SK-N-SH treated with all-trans-retinoic acid at 6 μM for 48 hours (cell line): ENCODE measurements at regions not wholly inside any gene's neighbourhood (a gene's known extent, or its start where the extent isn't known, plus 50 kb on each side); places are given as distances from the start of the nearest gene placed in this dataset.

Experiments
- ATAC-seq: fragments of 200-7000 bp; cut with Tn5 transposase; 3 replicates; pipeline ENCODE4 v1.9.1; 2020; ENCODE audit warnings: mild to moderate bottlenecking, moderate library complexity
- ARNTL ChIP-seq: fragments of 450-650 bp; formaldehyde crosslinking; IDR thresholded peaks from 2 replicates; pipeline ENCODE4 v1.5.0; 2020; ENCODE audit warnings: low read depth, mild to moderate bottlenecking, moderate library complexity, borderline replicate concordance
- BACH2 ChIP-seq: fragments of 250-450 bp; sonication (Bioruptor Pico); IDR thresholded peaks from 2 replicates; pipeline ENCODE4 v1.9.0; 2021; ENCODE audit warnings: mild to moderate bottlenecking, borderline replicate concordance
- CSDC2 ChIP-seq: fragments of 250-450 bp; sonication (Bioruptor Pico); IDR thresholded peaks from 2 replicates; pipeline ENCODE4 v1.5.0; 2020; ENCODE audit warnings: mild to moderate bottlenecking, moderate library complexity
- ESRRG ChIP-seq: fragments of 250-450 bp; sonication (Bioruptor Pico); IDR thresholded peaks from 2 replicates; pipeline ENCODE4 v1.6.1; 2021; ENCODE audit warnings: mild to moderate bottlenecking
- GLIS3 ChIP-seq: fragments of 250-450 bp; sonication (Bioruptor Pico); IDR thresholded peaks from 2 replicates; pipeline ENCODE4 v1.5.0; 2020; ENCODE audit warnings: mild to moderate bottlenecking, moderate library complexity
- ISL1 ChIP-seq: fragments of 250-450 bp; sonication (Bioruptor Pico); IDR thresholded peaks from 2 replicates; pipeline ENCODE4 v2.1.2; 2022; ENCODE audit warnings: mild to moderate bottlenecking, moderate library complexity
- OSR1 ChIP-seq: fragments of 250-450 bp; sonication (Bioruptor Pico); IDR thresholded peaks from 2 replicates; pipeline ENCODE4 v1.8.0; 2022; ENCODE audit warnings: moderate library complexity, mild to moderate bottlenecking, inconsistent platforms
- PPARA ChIP-seq: fragments of 250-450 bp; sonication (Bioruptor Pico); IDR thresholded peaks from 2 replicates; pipeline ENCODE4 v1.5.0; 2020; ENCODE audit warnings: mild to moderate bottlenecking, borderline replicate concordance
- RARB ChIP-seq: fragments of 250-450 bp; sonication (Bioruptor Pico); IDR thresholded peaks from 2 replicates; pipeline ENCODE4 v1.8.0; 2021; ENCODE audit warnings: mild to moderate bottlenecking, moderate library complexity
- SNAI2 ChIP-seq: fragments of 250-450 bp; sonication (Bioruptor Pico); IDR thresholded peaks from 2 replicates; pipeline ENCODE4 v1.5.0; 2020; ENCODE audit warnings: mild to moderate bottlenecking, moderate library complexity
- TCF4 ChIP-seq: fragments of 250-450 bp; sonication (Bioruptor Pico); IDR thresholded peaks from 2 replicates; pipeline ENCODE4 v1.8.0; 2021; ENCODE audit warnings: mild to moderate bottlenecking, moderate library complexity, borderline replicate concordance
- ZC3H10 ChIP-seq: fragments of 250-450 bp; sonication (Bioruptor Pico); IDR thresholded peaks from 2 replicates; pipeline ENCODE4 v1.5.1; 2021; ENCODE audit warnings: mild to moderate bottlenecking, moderate library complexity
- ZFP3 ChIP-seq: fragments of 250-450 bp; sonication (Bioruptor Pico); IDR thresholded peaks from 2 replicates; pipeline ENCODE4 v1.5.0; 2020; ENCODE audit warnings: mild to moderate bottlenecking, moderate library complexity
- ZFP30 ChIP-seq: fragments of 450-650 bp; formaldehyde crosslinking; IDR thresholded peaks from 2 replicates; pipeline ENCODE4 v1.5.0; 2022; ENCODE audit warnings: mild to moderate bottlenecking, moderate library complexity
- ZNF565 ChIP-seq: fragments of 450-650 bp; formaldehyde crosslinking; conservative IDR thresholded peaks from 2 replicates; pipeline ENCODE4 v1.5.0; 2020; ENCODE audit warnings: low read depth, mild to moderate bottlenecking, moderate library complexity
- TF ChIP-seq, protein P1 (sequence below): fragments of 250-450 bp; sonication (Bioruptor Pico); IDR thresholded peaks from 2 replicates; pipeline ENCODE4 v1.5.1; 2021; ENCODE audit warnings: mild to moderate bottlenecking, moderate library complexity
- TF ChIP-seq, protein P2 (sequence below): fragments of 250-450 bp; sonication (Bioruptor Pico); IDR thresholded peaks from 2 replicates; pipeline ENCODE4 v1.5.1; 2020; ENCODE audit warnings: low read depth, mild to moderate bottlenecking, moderate library complexity
- TF ChIP-seq, protein P3 (sequence below): fragments of 250-450 bp; sonication (Bioruptor Pico); IDR thresholded peaks from 2 replicates; pipeline ENCODE4 v1.8.0; 2021; ENCODE audit warnings: low read depth, mild to moderate bottlenecking, moderate library complexity, borderline replicate concordance
- TF ChIP-seq, protein P4 (sequence below): fragments of 250-450 bp; sonication (Bioruptor Pico); IDR thresholded peaks from 2 replicates; pipeline ENCODE4 v1.8.0; 2020; ENCODE audit warnings: mild to moderate bottlenecking, moderate library complexity, borderline replicate concordance
- TF ChIP-seq, protein P5 (sequence below): fragments of 250-450 bp; sonication (Bioruptor Pico); IDR thresholded peaks from 2 replicates; pipeline ENCODE4 v1.5.0; 2020; ENCODE audit warnings: mild to moderate bottlenecking, moderate library complexity

DNA sequence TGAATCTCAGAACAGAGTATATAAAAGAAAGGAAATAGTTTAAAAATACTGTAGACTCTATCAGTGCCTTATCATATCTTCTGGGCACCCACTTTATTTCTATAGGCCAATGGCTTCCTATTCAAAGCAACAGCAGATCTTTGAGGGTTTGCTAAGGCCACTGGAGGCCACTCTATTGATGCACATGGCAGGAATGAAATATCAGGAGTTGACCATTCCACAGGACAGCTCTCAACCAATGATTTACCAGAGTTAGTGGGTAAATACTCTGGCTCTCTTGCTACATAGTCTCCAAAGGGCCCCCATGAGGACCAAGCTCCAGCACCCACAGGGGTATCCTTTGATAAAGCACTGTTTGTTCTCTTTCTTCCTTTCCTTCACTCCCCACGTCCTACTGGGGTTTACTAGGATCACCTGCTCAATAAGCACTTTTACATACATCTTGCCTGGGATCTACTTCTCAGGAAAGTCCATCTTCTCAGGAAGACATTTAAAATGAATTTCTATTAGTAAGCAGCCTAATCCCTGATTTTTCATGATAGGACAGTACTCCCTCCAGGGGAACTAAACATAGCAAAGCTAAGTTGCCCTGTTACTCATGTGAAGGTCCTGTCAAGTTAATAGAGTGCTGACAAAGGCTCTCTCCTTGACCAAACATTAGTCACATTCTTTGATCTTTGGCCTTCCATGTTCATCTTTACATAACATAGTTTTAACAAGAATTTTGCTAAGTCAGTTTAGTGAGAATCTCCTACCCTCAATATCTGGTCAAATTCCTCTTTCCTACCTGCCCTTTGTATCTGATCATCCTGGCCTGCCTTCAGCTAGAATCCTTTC, 459.7 kb downstream of the GRXCR1 start:
- TF ChIP-seq ZNF565 (no peak), ARNTL (CRISPR knock-in tag) (no peak), TCF4 (CRISPR knock-in tag) (no peak), ZC3H10 (no peak), RARB (CRISPR knock-in tag) (no peak), ZFP30 (CRISPR knock-in tag) (no peak), ZFP3 (CRISPR knock-in tag) (no peak), GLIS3 (CRISPR knock-in tag) (no peak), CSDC2 (no peak), PPARA (CRISPR knock-in tag) (no peak)
- TF ChIP-seq, protein P1, sequence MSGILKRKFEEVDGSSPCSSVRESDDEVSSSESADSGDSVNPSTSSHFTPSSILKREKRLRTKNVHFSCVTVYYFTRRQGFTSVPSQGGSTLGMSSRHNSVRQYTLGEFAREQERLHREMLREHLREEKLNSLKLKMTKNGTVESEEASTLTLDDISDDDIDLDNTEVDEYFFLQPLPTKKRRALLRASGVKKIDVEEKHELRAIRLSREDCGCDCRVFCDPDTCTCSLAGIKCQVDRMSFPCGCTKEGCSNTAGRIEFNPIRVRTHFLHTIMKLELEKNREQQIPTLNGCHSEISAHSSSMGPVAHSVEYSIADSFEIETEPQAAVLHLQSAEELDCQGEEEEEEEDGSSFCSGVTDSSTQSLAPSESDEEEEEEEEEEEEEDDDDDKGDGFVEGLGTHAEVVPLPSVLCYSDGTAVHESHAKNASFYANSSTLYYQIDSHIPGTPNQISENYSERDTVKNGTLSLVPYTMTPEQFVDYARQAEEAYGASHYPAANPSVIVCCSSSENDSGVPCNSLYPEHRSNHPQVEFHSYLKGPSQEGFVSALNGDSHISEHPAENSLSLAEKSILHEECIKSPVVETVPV (CRISPR knock-in tag): no peak
- TF ChIP-seq, protein P2, sequence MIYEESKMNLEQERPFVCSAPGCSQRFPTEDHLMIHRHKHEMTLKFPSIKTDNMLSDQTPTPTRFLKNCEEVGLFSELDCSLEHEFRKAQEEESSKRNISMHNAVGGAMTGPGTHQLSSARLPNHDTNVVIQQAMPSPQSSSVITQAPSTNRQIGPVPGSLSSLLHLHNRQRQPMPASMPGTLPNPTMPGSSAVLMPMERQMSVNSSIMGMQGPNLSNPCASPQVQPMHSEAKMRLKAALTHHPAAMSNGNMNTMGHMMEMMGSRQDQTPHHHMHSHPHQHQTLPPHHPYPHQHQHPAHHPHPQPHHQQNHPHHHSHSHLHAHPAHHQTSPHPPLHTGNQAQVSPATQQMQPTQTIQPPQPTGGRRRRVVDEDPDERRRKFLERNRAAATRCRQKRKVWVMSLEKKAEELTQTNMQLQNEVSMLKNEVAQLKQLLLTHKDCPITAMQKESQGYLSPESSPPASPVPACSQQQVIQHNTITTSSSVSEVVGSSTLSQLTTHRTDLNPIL: no peak
- TF ChIP-seq, protein P3, sequence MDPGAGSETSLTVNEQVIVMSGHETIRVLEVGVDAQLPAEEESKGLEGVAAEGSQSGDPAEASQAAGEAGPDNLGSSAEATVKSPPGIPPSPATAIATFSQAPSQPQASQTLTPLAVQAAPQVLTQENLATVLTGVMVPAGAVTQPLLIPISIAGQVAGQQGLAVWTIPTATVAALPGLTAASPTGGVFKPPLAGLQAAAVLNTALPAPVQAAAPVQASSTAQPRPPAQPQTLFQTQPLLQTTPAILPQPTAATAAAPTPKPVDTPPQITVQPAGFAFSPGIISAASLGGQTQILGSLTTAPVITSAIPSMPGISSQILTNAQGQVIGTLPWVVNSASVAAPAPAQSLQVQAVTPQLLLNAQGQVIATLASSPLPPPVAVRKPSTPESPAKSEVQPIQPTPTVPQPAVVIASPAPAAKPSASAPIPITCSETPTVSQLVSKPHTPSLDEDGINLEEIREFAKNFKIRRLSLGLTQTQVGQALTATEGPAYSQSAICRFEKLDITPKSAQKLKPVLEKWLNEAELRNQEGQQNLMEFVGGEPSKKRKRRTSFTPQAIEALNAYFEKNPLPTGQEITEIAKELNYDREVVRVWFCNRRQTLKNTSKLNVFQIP (CRISPR knock-in tag): no peak
- ATAC-seq: no peak

DNA sequence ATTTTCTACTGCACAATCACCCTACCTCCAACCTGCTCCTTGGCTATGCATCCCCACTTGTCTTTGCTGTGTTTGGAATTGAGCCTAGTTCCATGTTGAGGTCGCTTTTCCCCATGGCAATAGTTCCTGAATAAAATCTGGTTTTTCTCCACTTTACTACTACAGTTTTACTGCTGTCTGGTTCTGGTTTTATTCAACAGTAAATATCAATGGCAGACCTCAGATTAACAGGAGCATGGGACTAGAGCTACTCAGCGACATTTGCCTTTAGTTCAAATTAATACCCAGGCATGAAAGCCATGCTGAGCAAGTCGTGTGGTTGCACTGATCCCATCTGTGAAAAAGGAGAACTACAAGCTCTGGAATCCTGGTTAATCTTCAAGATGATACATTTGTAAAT, 460.3 kb downstream of the GRXCR1 start:
- no peak for ATAC-seq
- TF ChIP-seq, protein P2: no peak
- TF ChIP-seq ZFP30 (CRISPR knock-in tag): no peak
- TF ChIP-seq BACH2 (CRISPR knock-in tag): no peak
- no peak for TF ChIP-seq GLIS3 (CRISPR knock-in tag)
- TF ChIP-seq OSR1 (CRISPR knock-in tag): no peak
- TF ChIP-seq ZFP3 (CRISPR knock-in tag): no peak
- TF ChIP-seq, protein P4, sequence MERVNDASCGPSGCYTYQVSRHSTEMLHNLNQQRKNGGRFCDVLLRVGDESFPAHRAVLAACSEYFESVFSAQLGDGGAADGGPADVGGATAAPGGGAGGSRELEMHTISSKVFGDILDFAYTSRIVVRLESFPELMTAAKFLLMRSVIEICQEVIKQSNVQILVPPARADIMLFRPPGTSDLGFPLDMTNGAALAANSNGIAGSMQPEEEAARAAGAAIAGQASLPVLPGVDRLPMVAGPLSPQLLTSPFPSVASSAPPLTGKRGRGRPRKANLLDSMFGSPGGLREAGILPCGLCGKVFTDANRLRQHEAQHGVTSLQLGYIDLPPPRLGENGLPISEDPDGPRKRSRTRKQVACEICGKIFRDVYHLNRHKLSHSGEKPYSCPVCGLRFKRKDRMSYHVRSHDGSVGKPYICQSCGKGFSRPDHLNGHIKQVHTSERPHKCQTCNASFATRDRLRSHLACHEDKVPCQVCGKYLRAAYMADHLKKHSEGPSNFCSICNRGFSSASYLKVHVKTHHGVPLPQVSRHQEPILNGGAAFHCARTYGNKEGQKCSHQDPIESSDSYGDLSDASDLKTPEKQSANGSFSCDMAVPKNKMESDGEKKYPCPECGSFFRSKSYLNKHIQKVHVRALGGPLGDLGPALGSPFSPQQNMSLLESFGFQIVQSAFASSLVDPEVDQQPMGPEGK (CRISPR knock-in tag): no peak

DNA sequence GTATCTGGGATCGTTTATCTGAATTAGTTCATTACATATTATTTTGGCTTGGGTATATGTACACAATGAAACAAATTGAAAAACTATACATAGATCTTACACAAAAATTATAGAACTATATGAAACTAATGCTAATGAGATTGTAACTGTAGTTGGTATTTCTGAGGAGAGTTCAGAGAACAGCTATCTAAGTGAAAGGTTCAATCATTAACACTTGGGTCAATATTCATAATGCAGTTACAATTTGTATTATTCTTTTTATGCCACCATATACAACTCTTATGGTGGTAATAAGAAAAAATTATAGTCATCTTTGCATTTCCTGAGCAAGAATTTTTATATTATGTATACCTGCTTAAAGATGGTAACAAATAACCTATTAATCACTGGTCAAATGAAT, 461.0 kb downstream of the GRXCR1 start:
- no peak for ATAC-seq

More for the DNA sequence above, 461.0 kb downstream of the GRXCR1 start:
- TF ChIP-seq RARB (CRISPR knock-in tag): no peak
- no peak for TF ChIP-seq ZNF565
- TF ChIP-seq, protein P5, sequence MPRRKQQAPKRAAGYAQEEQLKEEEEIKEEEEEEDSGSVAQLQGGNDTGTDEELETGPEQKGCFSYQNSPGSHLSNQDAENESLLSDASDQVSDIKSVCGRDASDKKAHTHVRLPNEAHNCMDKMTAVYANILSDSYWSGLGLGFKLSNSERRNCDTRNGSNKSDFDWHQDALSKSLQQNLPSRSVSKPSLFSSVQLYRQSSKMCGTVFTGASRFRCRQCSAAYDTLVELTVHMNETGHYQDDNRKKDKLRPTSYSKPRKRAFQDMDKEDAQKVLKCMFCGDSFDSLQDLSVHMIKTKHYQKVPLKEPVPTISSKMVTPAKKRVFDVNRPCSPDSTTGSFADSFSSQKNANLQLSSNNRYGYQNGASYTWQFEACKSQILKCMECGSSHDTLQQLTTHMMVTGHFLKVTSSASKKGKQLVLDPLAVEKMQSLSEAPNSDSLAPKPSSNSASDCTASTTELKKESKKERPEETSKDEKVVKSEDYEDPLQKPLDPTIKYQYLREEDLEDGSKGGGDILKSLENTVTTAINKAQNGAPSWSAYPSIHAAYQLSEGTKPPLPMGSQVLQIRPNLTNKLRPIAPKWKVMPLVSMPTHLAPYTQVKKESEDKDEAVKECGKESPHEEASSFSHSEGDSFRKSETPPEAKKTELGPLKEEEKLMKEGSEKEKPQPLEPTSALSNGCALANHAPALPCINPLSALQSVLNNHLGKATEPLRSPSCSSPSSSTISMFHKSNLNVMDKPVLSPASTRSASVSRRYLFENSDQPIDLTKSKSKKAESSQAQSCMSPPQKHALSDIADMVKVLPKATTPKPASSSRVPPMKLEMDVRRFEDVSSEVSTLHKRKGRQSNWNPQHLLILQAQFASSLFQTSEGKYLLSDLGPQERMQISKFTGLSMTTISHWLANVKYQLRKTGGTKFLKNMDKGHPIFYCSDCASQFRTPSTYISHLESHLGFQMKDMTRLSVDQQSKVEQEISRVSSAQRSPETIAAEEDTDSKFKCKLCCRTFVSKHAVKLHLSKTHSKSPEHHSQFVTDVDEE (CRISPR knock-in tag): no peak
- TF ChIP-seq TCF4 (CRISPR knock-in tag): no peak
- TF ChIP-seq, protein P4 (CRISPR knock-in tag): no peak
- TF ChIP-seq ARNTL (CRISPR knock-in tag): no peak
- TF ChIP-seq ZFP30 (CRISPR knock-in tag): no peak
- no peak for TF ChIP-seq BACH2 (CRISPR knock-in tag)
- TF ChIP-seq SNAI2 (CRISPR knock-in tag): no peak
- no peak for TF ChIP-seq ESRRG
- TF ChIP-seq ISL1 (CRISPR knock-in tag): no peak
- TF ChIP-seq GLIS3 (CRISPR knock-in tag): no peak
- TF ChIP-seq CSDC2: no peak
